GM12891 (cell line): ENCODE measurements at regions not wholly inside any gene's neighbourhood (a gene's known extent, or its start where the extent isn't known, plus 50 kb on each side); places are given as distances from the start of the nearest gene placed in this dataset.

Experiments
- PAX5 ChIP-seq: IDR thresholded peaks from 2 replicates; pipeline ENCODE4 v1.6.1; 2011; ENCODE audit warnings: low read length, moderate library complexity, mild to moderate bottlenecking; ENCODE audit not compliant: insufficient read depth, severe bottlenecking
- POLR2A ChIP-seq: IDR thresholded peaks from 2 replicates; pipeline ENCODE4 v1.6.1; 2011; ENCODE audit warnings: low read depth, low read length, control low read depth
- POLR2AphosphoS5 ChIP-seq: IDR thresholded peaks from 2 replicates; pipeline ENCODE4 v1.6.1; 2011; ENCODE audit warnings: low read depth, low read length, control low read depth
- POU2F2 ChIP-seq: IDR thresholded peaks from 2 replicates; pipeline ENCODE4 v1.6.1; 2011; ENCODE audit warnings: low read depth, mild to moderate bottlenecking, control low read depth, low read length, moderate library complexity
- SPI1 ChIP-seq: IDR thresholded peaks from 2 replicates; pipeline ENCODE4 v1.6.1; 2011; ENCODE audit warnings: low read depth, low read length, control low read depth
- TAF1 ChIP-seq: IDR thresholded peaks from 2 replicates; pipeline ENCODE4 v1.6.1; 2011; ENCODE audit warnings: low read depth, low read length, control low read depth

- TF ChIP-seq POLR2AphosphoS5, result no peak
- no peak for TF ChIP-seq POLR2A
- TF ChIP-seq TAF1, result no peak
- no peak for TF ChIP-seq POU2F2
- no peak for TF ChIP-seq SPI1
- no peak for TF ChIP-seq PAX5
These were observed 93.5 kb upstream of the STK39 start for GRCh38 chr2:168340931-168341330.
